Prostate gland (tissue), 2 donors: ENCODE measurements at regions not wholly inside any gene's neighbourhood (a gene's known extent, or its start where the extent isn't known, plus 50 kb on each side); places are given as distances from the start of the nearest gene placed in this dataset.
"Not testable (repeated sequence)": the region's sequence is repeated elsewhere in the genome, so short reads cannot be mapped to it uniquely, and the experiment has no call there.

ENCODE experiments used
- DNase-seq: peaks from one replicate; pipeline ENCODE4 v3.0.0-alpha.2; 2019; ENCODE audit warnings: low spot score
- H3K27ac ChIP-seq, 2 donors: fragments of 200-600 bp; sonication (generic); 2 replicates each; pipeline ENCODE4 v1.5.1; 2017 to 2019
- H3K27me3 ChIP-seq: fragments of 200-600 bp; sonication (generic); replicated peaks from 2 replicates; pipeline ENCODE4 v1.5.1; 2019; ENCODE audit not compliant: insufficient read depth
- H3K36me3 ChIP-seq, 2 donors: fragments of 200-600 bp; sonication (generic); 1 replicate in 1 of 2; 2 replicates in 1 of 2; pipeline versions ENCODE4 v1.5.1 to v1.8.1; 2017 to 2019
- H3K4me1 ChIP-seq: fragments of 200-600 bp; sonication (generic); replicated peaks from 2 replicates; pipeline ENCODE4 v1.5.1; 2019
- H3K4me3 ChIP-seq, 2 donors: fragments of 200-600 bp; sonication (generic); 2 replicates each; pipeline ENCODE4 v1.5.1; 2017 to 2019
- H3K9me3 ChIP-seq: fragments of 200-600 bp; sonication (generic); 2 replicates; pipeline ENCODE4 v1.5.1; 2017
- CTCF ChIP-seq, 4 experiments: fragments of 200-600 bp in 2 of 4; fragments of 450-650 bp in 2 of 4; sonication (generic) in 2 of 4; IDR thresholded peaks; 1 replicate in 3 of 4; 2 replicates in 1 of 4; pipeline ENCODE4 v1.5.1; 2016 to 2019; ENCODE audit warnings: antibody characterized with exemption in 4 of 4, mild to moderate bottlenecking in 2 of 4, moderate library complexity in 2 of 4
- POLR2A ChIP-seq: fragments of 450-650 bp; IDR thresholded peaks from one replicate; pipeline ENCODE4 v1.6.1; 2016; ENCODE audit warnings: antibody characterized with exemption, mild to moderate bottlenecking
- POLR2AphosphoS5 ChIP-seq: sonication (generic); formaldehyde crosslinking; IDR thresholded peaks from one replicate; pipeline ENCODE4 v1.6.1; 2017; ENCODE audit warnings: antibody characterized with exemption
- WGBS: methylation state at CpG from one replicate; pipeline ENCODE4 v1.1.5; 2018; 5-methylcytosine and 5-hydroxymethylcytosine counted together
- intact Hi-C: fragments of 100-400 bp; cut with DNase I; formaldehyde crosslinking; loops from one replicate; pipeline ENCODE4 v1.14.2; 2022

GRCh38 chr1:82354546-82354945, 553.8 kb downstream of the ADGRL2 start:
- H3K9me3 ChIP-seq, H3K4me1 ChIP-seq, H3K27me3 ChIP-seq, H3K4me3 ChIP-seq, H3K27ac ChIP-seq, H3K36me3 ChIP-seq, DNase-seq, intact Hi-C loops: not testable (repeated sequence)
- WGBS, result 97% methylated on average over 5 of the region's 5 CpGs

- intact Hi-C loops, result no loop called here
These were observed 547.8 kb downstream of the ADGRL2 start for GRCh38 chr1:82348487-82348886.

GRCh38 chr1:82346141-82346540, 545.4 kb downstream of the ADGRL2 start:
- intact Hi-C loops, result no loop called here
- TF ChIP-seq CTCF (IDR thresholded peaks at IDR 0.05), result no peak
- no peak for TF ChIP-seq POLR2A
- no peak for TF ChIP-seq POLR2AphosphoS5
- Histone ChIP-seq H3K4me1 (no peaks in the 10 kb centered on the region), H3K36me3 (no peaks in the 10 kb centered on the region), H3K9me3 (no peaks in the 10 kb centered on the region), H3K4me3 (no peak overlapping the region), H3K27ac (no peak overlapping the region), H3K27me3 (no peaks in the 10 kb centered on the region)
- DNase-seq, result no peak
- 83% methylated on average over 4 of the region's 4 CpGs for WGBS

More at GRCh38 chr1:82348487-82348886, 547.8 kb downstream of the ADGRL2 start:
- no peaks in the 10 kb centered on the region for H3K9me3 ChIP-seq
- no peak overlapping the region for H3K4me3 ChIP-seq
- no peaks in the 10 kb centered on the region for H3K4me1 ChIP-seq
- 90% methylated on average over 2 of the region's 2 CpGs for WGBS
- no peak overlapping the region for H3K27ac ChIP-seq
- no peaks in the 10 kb centered on the region for H3K27me3 ChIP-seq
- TF ChIP-seq POLR2A (no peak), POLR2AphosphoS5 (no peak), CTCF (IDR thresholded peaks at IDR 0.05) (no peak)
- no peak for DNase-seq
- H3K36me3 ChIP-seq, result no peaks in the 10 kb centered on the region

GRCh38 chr1:82343381-82343780, 542.6 kb downstream of the ADGRL2 start:
- Histone ChIP-seq H3K4me3 (no peak overlapping the region), H3K27me3 (no peaks in the 10 kb centered on the region), H3K27ac (no peak overlapping the region), H3K36me3 (no peaks in the 10 kb centered on the region), H3K9me3 (no peaks in the 10 kb centered on the region), H3K4me1 (no peaks in the 10 kb centered on the region)
- WGBS, result 69% methylated on average over 2 of the region's 2 CpGs
- intact Hi-C loops, result no loop called here
- no peak for DNase-seq
- TF ChIP-seq CTCF (IDR thresholded peaks at IDR 0.05) (no peak), POLR2AphosphoS5 (no peak), POLR2A (no peak)

- no peaks in the 10 kb centered on the region for H3K27me3 ChIP-seq
- H3K4me3 ChIP-seq, result no peak overlapping the region
- intact Hi-C loops, result no loop called here
- H3K9me3 ChIP-seq, result no peaks in the 10 kb centered on the region
- H3K36me3 ChIP-seq, result no peaks in the 10 kb centered on the region
- WGBS, result 77% methylated on average over 1 of the region's 1 CpG
- H3K4me1 ChIP-seq, result no peaks in the 10 kb centered on the region
- no peak overlapping the region for H3K27ac ChIP-seq
- DNase-seq, result no peak
- no peak for TF ChIP-seq CTCF (IDR thresholded peaks at IDR 0.05)
- no peak for TF ChIP-seq POLR2AphosphoS5
- no peak for TF ChIP-seq POLR2A
These were observed 536.9 kb downstream of the ADGRL2 start for GRCh38 chr1:82337635-82338034.
